Activated T-helper 1 cell treated with anti-CD3 and anti-CD28 coated beads, Interleukin-12 subunit alpha, Interleukin-12 subunit beta, Interleukin-2, Interleukin-4 antibody, amounts not matched to agents 30 ng/mL and 10 ng/mL and 1 ng/mL, durations not matched to agents 14 hours and 24 hours and 36 hours (primary cell): ENCODE measurements at regions not wholly inside any gene's neighbourhood (a gene's known extent, or its start where the extent isn't known, plus 50 kb on each side); places are given as distances from the start of the nearest gene placed in this dataset.

Source experiments
- DNase-seq: peaks from one replicate; pipeline ENCODE4 v3.0.0; 2021; ENCODE audit warnings: low spot score
- H3K27ac Mint-ChIP-seq: one replicate; pipeline ENCODE4 v1.8.0; 2021; ENCODE audit warnings: mild to moderate bottlenecking, mixed read lengths
- H3K27me3 Mint-ChIP-seq: one replicate; pipeline ENCODE4 v1.8.0; 2022; ENCODE audit warnings: mild to moderate bottlenecking, moderate library complexity, mixed read lengths; ENCODE audit not compliant: insufficient read depth
- H3K36me3 Mint-ChIP-seq: one replicate; pipeline ENCODE4 v1.8.0; 2021; ENCODE audit warnings: low read depth, mixed read lengths
- H3K4me1 Mint-ChIP-seq: one replicate; pipeline ENCODE4 v1.8.0; 2021; ENCODE audit warnings: low read depth, mixed read lengths
- H3K4me3 Mint-ChIP-seq: one replicate; pipeline ENCODE4 v1.8.0; 2021; ENCODE audit warnings: mild to moderate bottlenecking, moderate library complexity, mixed read lengths
- H3K9me3 Mint-ChIP-seq: one replicate; pipeline ENCODE4 v1.8.0; 2021; ENCODE audit warnings: mixed read lengths
- intact Hi-C: fragments of 100-400 bp; cut with micrococcal nuclease; formaldehyde crosslinking; loops from one replicate; pipeline ENCODE4 v1.15.1; 2024

GRCh38 chr5:167303582-167303981 is 987.9 kb upstream of the WWC1 start:
- no peak overlapping the region for H3K27ac Mint-ChIP-seq
- no peaks in the 10 kb centered on the region for H3K4me1 Mint-ChIP-seq
- peaks cover 12% of the 10 kb centered on the region for H3K9me3 Mint-ChIP-seq
- no peak for DNase-seq
- H3K36me3 Mint-ChIP-seq: no peaks in the 10 kb centered on the region
- intact Hi-C loops: no loop called here
- no peak overlapping the region for H3K4me3 Mint-ChIP-seq
- peaks cover 1% of the 10 kb centered on the region for H3K27me3 Mint-ChIP-seq

- Mint-ChIP-seq H3K4me3 (no peak overlapping the region), H3K27me3 (peaks cover 1% of the 10 kb centered on the region)
- no peak for DNase-seq
These were observed 986.5 kb upstream of the WWC1 start for GRCh38 chr5:167304834-167305469.

GRCh38 chr5:167305591-167306213 is 985.7 kb upstream of the WWC1 start:
- Mint-ChIP-seq H3K36me3 (no peaks in the 10 kb centered on the region), H3K4me1 (no peaks in the 10 kb centered on the region), H3K27me3 (peaks cover 1% of the 10 kb centered on the region), H3K27ac (no peak overlapping the region), H3K4me3 (no peak overlapping the region), H3K9me3 (no peaks in the 10 kb centered on the region)
- no peak for DNase-seq
- intact Hi-C loops: no loop called here

More at GRCh38 chr5:167304834-167305469, 986.5 kb upstream of the WWC1 start:
- intact Hi-C loops: no loop called here
- peaks cover 7% of the 10 kb centered on the region for H3K9me3 Mint-ChIP-seq
- H3K27ac Mint-ChIP-seq: no peak overlapping the region
- H3K36me3 Mint-ChIP-seq: no peaks in the 10 kb centered on the region
- H3K4me1 Mint-ChIP-seq: no peaks in the 10 kb centered on the region

- H3K4me1 Mint-ChIP-seq: no peaks in the 10 kb centered on the region
- peaks cover 1% of the 10 kb centered on the region for H3K27me3 Mint-ChIP-seq
- intact Hi-C loops: no loop called here
- DNase-seq: no peak
- H3K36me3 Mint-ChIP-seq: no peaks in the 10 kb centered on the region
- H3K4me3 Mint-ChIP-seq: no peak overlapping the region
- no peak overlapping the region for H3K27ac Mint-ChIP-seq
- no peaks in the 10 kb centered on the region for H3K9me3 Mint-ChIP-seq
These were observed 984.4 kb upstream of the WWC1 start for GRCh38 chr5:167307042-167307441.

GRCh38 chr5:167308466-167308865 is 983.0 kb upstream of the WWC1 start:
- no peaks in the 10 kb centered on the region for H3K36me3 Mint-ChIP-seq
- no peaks in the 10 kb centered on the region for H3K9me3 Mint-ChIP-seq
- intact Hi-C loops: no loop called here
- no peak overlapping the region for H3K27ac Mint-ChIP-seq
- no peaks in the 10 kb centered on the region for H3K4me1 Mint-ChIP-seq
- H3K4me3 Mint-ChIP-seq: no peak overlapping the region
- DNase-seq: no peak
- H3K27me3 Mint-ChIP-seq: no peaks in the 10 kb centered on the region

- Mint-ChIP-seq H3K27me3 (no peaks in the 10 kb centered on the region), H3K27ac (no peak overlapping the region), H3K9me3 (no peaks in the 10 kb centered on the region), H3K4me1 (no peaks in the 10 kb centered on the region), H3K4me3 (no peak overlapping the region), H3K36me3 (no peaks in the 10 kb centered on the region)
- intact Hi-C loops: no loop called here
- DNase-seq: no peak
These were observed 981.4 kb upstream of the WWC1 start for GRCh38 chr5:167309941-167310517.

GRCh38 chr5:167311340-167311739 is 980.1 kb upstream of the WWC1 start:
- Mint-ChIP-seq H3K27me3 (no peaks in the 10 kb centered on the region), H3K9me3 (no peaks in the 10 kb centered on the region), H3K4me1 (no peaks in the 10 kb centered on the region), H3K4me3 (no peak overlapping the region), H3K36me3 (no peaks in the 10 kb centered on the region), H3K27ac (no peak overlapping the region)
- no peak for DNase-seq
- intact Hi-C loops: no loop called here

GRCh38 chr5:167312225-167312624 is 979.2 kb upstream of the WWC1 start:
- DNase-seq: no peak
- Mint-ChIP-seq H3K27ac (no peak overlapping the region), H3K4me3 (no peak overlapping the region), H3K27me3 (no peaks in the 10 kb centered on the region), H3K9me3 (no peaks in the 10 kb centered on the region), H3K4me1 (no peaks in the 10 kb centered on the region), H3K36me3 (no peaks in the 10 kb centered on the region)
- intact Hi-C loops: no loop called here

- Mint-ChIP-seq H3K27ac (no peak overlapping the region), H3K4me1 (no peaks in the 10 kb centered on the region), H3K36me3 (no peaks in the 10 kb centered on the region), H3K9me3 (no peaks in the 10 kb centered on the region), H3K27me3 (no peaks in the 10 kb centered on the region), H3K4me3 (no peak overlapping the region)
- intact Hi-C loops: no loop called here
- no peak for DNase-seq
These were observed 975.7 kb upstream of the WWC1 start for GRCh38 chr5:167315762-167316161.

GRCh38 chr5:167317884-167318283 is 973.6 kb upstream of the WWC1 start:
- Mint-ChIP-seq H3K4me1 (no peaks in the 10 kb centered on the region), H3K9me3 (no peaks in the 10 kb centered on the region), H3K36me3 (no peaks in the 10 kb centered on the region), H3K4me3 (no peak overlapping the region), H3K27ac (no peak overlapping the region), H3K27me3 (no peaks in the 10 kb centered on the region)
- intact Hi-C loops: no loop called here
- DNase-seq: no peak

- Mint-ChIP-seq H3K27me3 (no peaks in the 10 kb centered on the region), H3K4me3 (no peak overlapping the region), H3K27ac (no peak overlapping the region), H3K9me3 (no peaks in the 10 kb centered on the region), H3K36me3 (no peaks in the 10 kb centered on the region), H3K4me1 (no peaks in the 10 kb centered on the region)
- no peak for DNase-seq
- intact Hi-C loops: no loop called here
These were observed 972.2 kb upstream of the WWC1 start for GRCh38 chr5:167319243-167319642.

GRCh38 chr5:167320019-167320418 is 971.4 kb upstream of the WWC1 start:
- H3K27me3 Mint-ChIP-seq: no peaks in the 10 kb centered on the region
- intact Hi-C loops: no loop called here
- H3K27ac Mint-ChIP-seq: no peak overlapping the region
- H3K9me3 Mint-ChIP-seq: no peaks in the 10 kb centered on the region
- no peak for DNase-seq
- no peaks in the 10 kb centered on the region for H3K36me3 Mint-ChIP-seq
- H3K4me1 Mint-ChIP-seq: no peaks in the 10 kb centered on the region
- no peak overlapping the region for H3K4me3 Mint-ChIP-seq

GRCh38 chr5:167332309-167332708 is 959.1 kb upstream of the WWC1 start:
- Mint-ChIP-seq H3K9me3 (peaks cover 5% of the 10 kb centered on the region), H3K4me1 (no peaks in the 10 kb centered on the region), H3K36me3 (no peaks in the 10 kb centered on the region), H3K27me3 (no peaks in the 10 kb centered on the region), H3K4me3 (no peak overlapping the region), H3K27ac (no peak overlapping the region)
- intact Hi-C loops: no loop called here
- DNase-seq: no peak
